NCI-H2107 treated with DMSO at 0.1 percent for 48 hours (cell line): ENCODE measurements at regions not wholly inside any gene's neighbourhood (a gene's known extent, or its start where the extent isn't known, plus 50 kb on each side); places are given as distances from the start of the nearest gene placed in this dataset.

ENCODE experiments used
- DNase-seq: peaks from one replicate; lab custom pipeline; 2025; ENCODE audit not compliant: unreplicated experiment; lab: John Stamatoyannopoulos, UW

DNA sequence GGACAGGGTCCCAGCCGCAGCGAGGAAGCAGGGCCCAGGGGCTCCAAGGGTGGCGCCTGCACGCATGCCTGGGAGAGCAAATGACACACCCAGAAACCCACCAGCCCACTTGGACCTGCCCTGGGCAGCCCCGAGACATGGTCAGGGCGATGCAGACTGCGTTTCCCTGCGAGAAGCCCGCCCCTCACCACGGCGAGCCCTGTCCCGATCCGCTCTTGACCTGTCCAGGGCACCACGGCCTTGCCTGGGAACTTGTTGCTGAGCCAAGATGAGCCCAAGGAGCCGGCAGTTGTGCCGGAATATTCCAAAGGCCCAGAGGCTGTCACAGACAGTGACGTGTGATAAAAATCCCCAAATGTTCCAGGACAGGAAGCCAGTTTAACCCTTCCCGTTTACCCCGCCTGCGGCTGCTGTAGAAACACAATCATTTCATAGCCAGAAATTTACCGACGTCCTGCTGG is 78.1 kb downstream of the SIK1 start:
- DNase-seq: no peak

DNA sequence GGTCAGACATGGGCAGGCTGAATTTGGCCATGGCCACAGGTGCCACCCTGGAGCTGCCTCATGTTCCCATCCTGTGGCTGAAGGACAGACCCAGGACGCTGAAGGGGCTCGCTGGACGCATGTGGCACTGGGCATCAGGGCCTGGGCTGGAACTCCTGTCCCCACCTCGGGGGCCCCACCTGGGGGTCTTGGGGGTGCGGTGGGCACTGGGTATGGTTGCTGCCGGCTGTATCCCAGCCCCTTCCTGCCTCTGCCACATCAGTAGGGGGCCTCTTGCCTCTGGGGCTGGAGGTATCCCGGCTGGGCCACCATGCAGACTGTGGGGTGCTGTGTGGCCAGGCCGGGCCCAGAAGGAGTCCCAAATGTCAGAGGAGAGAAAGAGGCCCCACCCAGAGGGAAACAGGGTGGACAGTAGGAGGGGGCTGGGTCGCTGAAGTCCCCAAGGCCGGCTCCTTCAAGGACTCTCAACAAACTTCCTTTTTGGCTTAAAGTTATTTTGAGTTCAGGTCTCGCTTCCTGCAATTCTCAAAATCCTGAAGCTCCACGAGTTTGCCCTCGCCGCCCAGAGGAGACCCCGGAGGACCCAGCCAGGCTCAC is 78.7 kb downstream of the SIK1 start:
- no peak for DNase-seq

GRCh38 chr21:43347461-43348169 is 79.3 kb downstream of the SIK1 start:
- DNase-seq: no peak

- no peak for DNase-seq
These were observed 80.4 kb downstream of the SIK1 start for GRCh38 chr21:43346551-43346950.

- no peak for DNase-seq
These were observed 81.1 kb downstream of the SIK1 start for GRCh38 chr21:43345746-43346409.

GRCh38 chr21:43345046-43345745 is 81.7 kb downstream of the SIK1 start:
- no peak for DNase-seq

- DNase-seq: no peak
These were observed 82.7 kb downstream of the SIK1 start for GRCh38 chr21:43343992-43344886.

- peak; percentile 54 for DNase-seq
These were observed 83.6 kb downstream of the SIK1 start for GRCh38 chr21:43343095-43343991.

DNA sequence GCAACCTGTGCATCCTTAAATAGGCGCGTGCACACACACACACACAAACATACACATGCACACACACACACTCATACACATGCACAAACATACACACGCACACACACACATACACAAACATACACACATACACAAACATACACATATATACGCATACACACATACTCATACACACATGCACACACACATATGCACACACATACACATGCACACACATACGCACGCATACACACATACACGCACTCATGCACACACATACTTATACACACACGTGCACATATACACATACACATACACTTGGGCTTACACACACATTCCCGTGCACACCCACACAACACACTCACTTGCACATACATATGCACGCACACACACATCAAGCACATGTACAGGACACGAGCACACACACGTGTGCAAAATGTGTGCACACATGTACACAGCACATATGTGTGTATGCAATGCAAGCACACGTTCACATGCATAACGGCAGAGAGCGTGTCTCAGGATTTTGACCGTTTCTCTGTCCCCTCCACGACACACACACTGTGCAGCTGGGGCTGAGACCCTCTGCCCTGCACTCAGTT is 84.5 kb downstream of the SIK1 start:
- DNase-seq: no peak

GRCh38 chr21:43341378-43342161 is 85.4 kb downstream of the SIK1 start:
- DNase-seq: peak; percentile 26

DNA sequence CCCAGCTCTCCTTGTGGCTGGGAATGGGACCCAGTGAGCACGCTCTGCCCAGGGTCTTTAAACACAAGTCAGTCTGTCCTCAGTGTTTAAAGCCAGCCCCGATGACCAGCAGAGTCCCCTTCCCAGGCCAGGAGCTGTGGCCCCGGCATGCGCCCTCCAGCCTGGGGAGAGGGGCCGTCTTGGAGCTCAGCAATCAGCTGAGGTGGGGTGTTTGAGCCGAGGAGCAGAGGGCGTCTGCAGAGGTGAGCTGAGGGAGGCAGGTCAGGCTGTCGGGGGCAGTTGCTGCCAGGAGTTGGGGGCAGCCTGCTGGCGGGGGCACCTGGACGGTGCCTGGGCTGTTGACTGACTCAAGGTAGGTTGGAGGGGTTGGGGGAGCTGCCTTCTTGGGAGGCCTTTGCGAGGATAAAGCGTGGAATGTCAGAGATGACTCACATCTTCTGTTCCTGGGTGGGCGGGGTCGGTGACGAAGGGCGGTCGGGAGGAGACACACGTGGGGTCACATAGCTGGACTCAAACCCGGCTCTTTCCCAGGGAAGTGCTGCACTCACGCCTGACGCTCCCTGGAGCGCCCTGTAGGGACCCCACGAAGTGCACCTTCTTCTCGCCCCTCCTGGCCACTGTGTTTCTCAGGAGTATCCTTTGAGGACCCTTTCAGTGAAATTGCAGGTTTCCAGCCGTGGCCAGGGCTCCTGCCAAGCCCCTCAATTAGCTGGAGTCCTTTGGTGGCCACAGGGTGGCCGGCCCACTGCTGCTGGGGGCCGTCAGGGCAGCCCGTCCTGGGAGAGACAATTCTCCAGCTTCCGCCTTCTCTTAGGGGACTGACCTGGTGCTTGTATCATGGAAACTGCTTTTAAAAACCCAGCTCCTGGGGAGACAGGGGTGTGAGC is 86.2 kb downstream of the SIK1 start:
- no peak for DNase-seq

- no peak for DNase-seq
These were observed 87.3 kb downstream of the SIK1 start for GRCh38 chr21:43339668-43340067.

DNA sequence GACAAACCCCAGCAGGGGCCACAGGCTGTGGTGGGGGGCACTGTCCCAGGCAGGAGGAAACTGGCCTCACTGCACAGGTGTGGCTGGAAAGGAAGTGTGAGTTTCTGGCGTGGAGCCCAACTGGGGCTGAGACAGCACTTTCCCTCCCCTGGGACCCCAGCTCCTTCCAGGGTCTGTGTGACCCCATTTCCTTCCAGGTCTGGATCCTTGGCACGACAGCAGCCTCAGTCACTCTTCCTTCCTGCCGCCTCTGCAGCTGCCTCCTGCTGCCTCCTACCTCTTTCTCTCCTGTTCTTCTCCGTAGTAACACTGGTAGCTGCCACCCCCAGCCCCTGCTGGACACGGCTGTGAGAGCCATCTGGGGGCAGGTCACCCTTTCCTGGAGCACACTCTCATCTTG is 88.0 kb downstream of the SIK1 start:
- DNase-seq: no peak

DNA sequence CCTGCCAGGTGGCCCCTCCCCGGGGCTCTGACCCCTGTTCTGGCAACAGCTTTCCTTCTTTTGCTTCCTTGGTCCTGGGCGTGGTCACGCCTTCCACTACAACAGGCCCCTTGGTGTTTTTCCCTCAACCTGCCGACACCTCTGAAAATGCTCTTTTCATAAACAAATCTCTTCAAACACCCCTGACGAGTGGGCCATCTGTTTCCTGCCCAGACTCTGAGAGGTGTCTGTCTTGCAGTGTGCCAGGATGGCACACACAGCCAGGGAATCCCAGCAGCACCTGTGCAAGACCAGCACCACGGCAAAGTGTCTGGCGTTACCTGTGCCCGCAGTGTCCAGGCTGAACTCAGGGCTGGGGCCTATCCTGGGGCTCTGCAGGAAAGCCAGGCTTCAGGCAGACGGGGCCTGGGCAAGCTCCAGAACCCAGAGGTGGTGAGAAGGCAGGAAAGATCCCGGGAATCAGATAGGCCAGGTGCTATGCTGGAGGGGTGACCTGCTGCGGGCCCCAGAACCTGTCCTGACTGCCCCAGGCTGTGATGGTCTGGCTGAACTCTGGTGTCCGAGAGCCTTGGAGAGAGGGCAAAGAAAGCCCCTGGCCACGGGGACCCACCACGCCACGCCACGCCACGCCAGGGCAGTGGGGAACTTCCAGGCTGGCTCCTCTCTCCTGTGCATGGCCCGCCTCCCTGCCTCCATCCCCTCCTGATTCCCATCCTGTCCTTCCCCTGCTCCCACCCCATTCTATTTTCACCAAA is 88.9 kb downstream of the SIK1 start:
- DNase-seq: no peak

- no peak for DNase-seq
These were observed 91.8 kb downstream of the SIK1 start for GRCh38 chr21:43335119-43335518.

DNA sequence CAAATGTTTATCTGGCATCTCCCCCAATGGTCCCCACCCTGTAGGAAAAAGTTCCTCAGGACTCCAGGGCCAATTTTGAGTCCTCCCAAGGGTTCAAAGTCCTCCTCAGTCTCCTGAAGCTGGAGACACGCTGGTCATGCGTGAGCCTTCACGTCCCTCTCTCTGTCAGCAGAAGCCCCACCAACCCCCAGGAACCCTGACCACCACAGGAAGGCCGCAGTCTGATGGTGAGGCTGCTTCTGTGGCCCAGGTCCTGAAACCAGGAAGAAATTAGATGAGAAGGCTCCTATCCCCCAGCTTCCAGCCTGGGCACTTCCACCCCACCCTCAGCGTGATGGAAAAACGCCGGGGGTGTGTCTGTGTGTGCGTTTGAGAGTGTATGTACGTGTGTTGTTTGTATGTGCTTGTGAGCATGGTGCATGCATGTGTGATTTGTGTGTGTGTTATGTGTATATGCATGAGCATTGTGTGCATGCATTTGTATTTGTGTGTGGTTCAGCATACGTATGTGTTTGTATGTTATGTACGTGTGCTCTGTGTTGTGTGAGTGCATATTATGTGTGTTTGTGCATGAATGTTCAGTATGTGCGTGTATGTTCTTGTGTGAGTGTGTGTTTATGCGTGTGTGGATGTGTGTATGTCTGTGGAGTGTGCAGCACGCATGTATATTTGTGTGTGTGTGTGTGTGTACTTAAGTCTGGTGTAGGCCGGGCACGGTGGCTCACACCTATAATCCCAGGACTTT is 92.5 kb downstream of the SIK1 start:
- DNase-seq: no peak
